ENCODE measurements at regions not wholly inside any gene's neighbourhood (a gene's known extent, or its start where the extent isn't known, plus 50 kb on each side); places are given as distances from the start of the nearest gene placed in this dataset.

DNA sequence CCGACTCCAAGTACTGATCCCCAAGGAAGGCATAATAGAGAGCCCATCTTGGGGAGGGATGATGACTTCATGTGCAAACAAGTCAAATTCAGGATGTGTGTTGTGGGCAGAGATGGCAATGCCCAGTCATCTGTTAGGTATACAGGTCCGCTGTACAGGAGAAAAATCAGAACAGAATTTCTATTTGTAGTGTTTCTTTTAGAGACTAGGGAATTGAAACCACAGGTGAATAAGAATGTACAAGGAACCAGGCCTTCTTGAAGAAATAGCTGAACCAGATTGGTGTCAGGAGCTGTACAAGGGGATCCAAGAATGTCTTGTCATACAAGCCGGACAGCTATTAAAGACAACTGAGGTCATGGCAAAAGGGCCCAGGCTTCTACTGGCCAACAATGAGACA lies 147.9 kb downstream of the PFKFB3 start:
- TF ChIP-seq, protein P1, sequence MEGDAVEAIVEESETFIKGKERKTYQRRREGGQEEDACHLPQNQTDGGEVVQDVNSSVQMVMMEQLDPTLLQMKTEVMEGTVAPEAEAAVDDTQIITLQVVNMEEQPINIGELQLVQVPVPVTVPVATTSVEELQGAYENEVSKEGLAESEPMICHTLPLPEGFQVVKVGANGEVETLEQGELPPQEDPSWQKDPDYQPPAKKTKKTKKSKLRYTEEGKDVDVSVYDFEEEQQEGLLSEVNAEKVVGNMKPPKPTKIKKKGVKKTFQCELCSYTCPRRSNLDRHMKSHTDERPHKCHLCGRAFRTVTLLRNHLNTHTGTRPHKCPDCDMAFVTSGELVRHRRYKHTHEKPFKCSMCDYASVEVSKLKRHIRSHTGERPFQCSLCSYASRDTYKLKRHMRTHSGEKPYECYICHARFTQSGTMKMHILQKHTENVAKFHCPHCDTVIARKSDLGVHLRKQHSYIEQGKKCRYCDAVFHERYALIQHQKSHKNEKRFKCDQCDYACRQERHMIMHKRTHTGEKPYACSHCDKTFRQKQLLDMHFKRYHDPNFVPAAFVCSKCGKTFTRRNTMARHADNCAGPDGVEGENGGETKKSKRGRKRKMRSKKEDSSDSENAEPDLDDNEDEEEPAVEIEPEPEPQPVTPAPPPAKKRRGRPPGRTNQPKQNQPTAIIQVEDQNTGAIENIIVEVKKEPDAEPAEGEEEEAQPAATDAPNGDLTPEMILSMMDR (IDR thresholded peaks at IDR 0.05), result no peak
- TF ChIP-seq POLR2A (IDR thresholded peaks at IDR 0.05), result no peak
